Smooth muscle cell (in vitro differentiated cells): ENCODE measurements at regions not wholly inside any gene's neighbourhood (a gene's known extent, or its start where the extent isn't known, plus 50 kb on each side); places are given as distances from the start of the nearest gene placed in this dataset.

Source experiments
- DNase-seq: peaks from one replicate; lab custom pipeline; 2025; ENCODE audit not compliant: unreplicated experiment; lab: John Stamatoyannopoulos, UW
- H2AFZ ChIP-seq: fragments of 200-600 bp; sonication (generic); 2 replicates; pipeline ENCODE4 v1.6.0; 2016; ENCODE audit warnings: antibody characterized with exemption, low read depth, mild to moderate bottlenecking
- H3F3A ChIP-seq: fragments of 200-600 bp; sonication (generic); 2 replicates; pipeline ENCODE4 v1.6.0; 2017; ENCODE audit warnings: antibody characterized with exemption, low read depth
- H3K27ac ChIP-seq: fragments of 200-600 bp; sonication (generic); 2 replicates; pipeline ENCODE4 v1.5.1; 2016; ENCODE audit warnings: low read depth, mild to moderate bottlenecking
- H3K27me3 ChIP-seq: fragments of 200-600 bp; sonication (generic); 2 replicates; pipeline ENCODE4 v1.6.1; 2016; ENCODE audit warnings: low read depth, mild to moderate bottlenecking
- H3K36me3 ChIP-seq: fragments of 200-600 bp; sonication (generic); 2 replicates; pipeline ENCODE4 v1.5.1; 2016; ENCODE audit warnings: low read depth
- H3K4me1 ChIP-seq: fragments of 200-600 bp; sonication (generic); 2 replicates; pipeline ENCODE4 v1.5.1; 2016; ENCODE audit warnings: low read depth
- H3K4me2 ChIP-seq: fragments of 200-600 bp; sonication (generic); 2 replicates; pipeline ENCODE4 v1.6.0; 2016; ENCODE audit warnings: mild to moderate bottlenecking
- H3K4me3 ChIP-seq: fragments of 200-600 bp; sonication (generic); 2 replicates; pipeline ENCODE4 v1.5.1; 2016; ENCODE audit warnings: mild to moderate bottlenecking
- H3K79me2 ChIP-seq: fragments of 200-600 bp; sonication (generic); 2 replicates; pipeline ENCODE4 v1.6.0; 2016; ENCODE audit warnings: low read depth, mild to moderate bottlenecking
- H3K9ac ChIP-seq: fragments of 200-600 bp; sonication (generic); 2 replicates; pipeline ENCODE4 v1.6.0; 2016; ENCODE audit warnings: low read depth
- H3K9me3 ChIP-seq: fragments of 200-600 bp; sonication (generic); replicated peaks from 2 replicates; pipeline ENCODE4 v1.5.1; 2016; ENCODE audit warnings: low read depth
- H4K20me1 ChIP-seq: fragments of 200-600 bp; sonication (generic); 2 replicates; pipeline ENCODE4 v1.6.0; 2016; ENCODE audit warnings: low read depth
- CTCF ChIP-seq: fragments of 200-600 bp; sonication (generic); IDR thresholded peaks from 2 replicates; pipeline ENCODE4 v1.5.1; 2017; ENCODE audit warnings: borderline replicate concordance, mild to moderate bottlenecking, antibody characterized with exemption; ENCODE audit not compliant: insufficient read depth, poor library complexity, severe bottlenecking
- WGBS: methylation state at CpG from one replicate; pipeline ENCODE4 v1.1.7; 2016; ENCODE audit warnings: low lambda C conversion rate; 5-methylcytosine and 5-hydroxymethylcytosine counted together

- TF ChIP-seq CTCF = no peak
- Histone ChIP-seq H3K4me1 (no peaks in the 10 kb centered on the region), H3K9ac (no peak overlapping the region), H3K36me3 (no peaks in the 10 kb centered on the region), H3K9me3 (no peaks in the 10 kb centered on the region), H3K4me3 (no peak overlapping the region), H2AFZ (no peak overlapping the region), H3F3A (no peaks in the 10 kb centered on the region), H3K79me2 (no peaks in the 10 kb centered on the region), H3K27ac (no peak overlapping the region), H3K27me3 (no peaks in the 10 kb centered on the region), H3K4me2 (no peak overlapping the region), H4K20me1 (no peaks in the 10 kb centered on the region)
- DNase-seq = no peak
Observed at GRCh38 chr5:164466033-164466432, 960.6 kb downstream of the MAT2B start.

GRCh38 chr5:164470312-164470711 lies 964.9 kb downstream of the MAT2B start:
- Histone ChIP-seq H3K27ac (no peak overlapping the region), H3K4me1 (no peaks in the 10 kb centered on the region), H3K27me3 (no peaks in the 10 kb centered on the region), H3K4me2 (no peak overlapping the region), H3K4me3 (no peak overlapping the region), H3K9me3 (no peaks in the 10 kb centered on the region), H3K36me3 (no peaks in the 10 kb centered on the region), H3K9ac (no peak overlapping the region), H4K20me1 (no peaks in the 10 kb centered on the region), H3F3A (no peaks in the 10 kb centered on the region), H2AFZ (no peak overlapping the region), H3K79me2 (no peaks in the 10 kb centered on the region)
- no peak for DNase-seq
- WGBS = 41% methylated on average over 1 of the region's 1 CpG
- TF ChIP-seq CTCF = no peak

GRCh38 chr5:164472165-164472564 lies 966.7 kb downstream of the MAT2B start:
- Histone ChIP-seq H3K4me1 (no peaks in the 10 kb centered on the region), H3F3A (no peaks in the 10 kb centered on the region), H3K4me3 (no peak overlapping the region), H3K79me2 (no peaks in the 10 kb centered on the region), H3K4me2 (no peak overlapping the region), H3K27ac (no peak overlapping the region), H3K27me3 (no peaks in the 10 kb centered on the region), H2AFZ (no peak overlapping the region), H3K9me3 (no peaks in the 10 kb centered on the region), H3K9ac (no peak overlapping the region), H3K36me3 (no peaks in the 10 kb centered on the region), H4K20me1 (no peaks in the 10 kb centered on the region)
- no peak for DNase-seq
- no peak for TF ChIP-seq CTCF
- 65% methylated on average over 1 of the region's 1 CpG for WGBS

GRCh38 chr5:164475339-164475977 lies 970.0 kb downstream of the MAT2B start:
- H3K4me1 ChIP-seq = no peaks in the 10 kb centered on the region
- no peaks in the 10 kb centered on the region for H3K36me3 ChIP-seq
- H3F3A ChIP-seq = no peaks in the 10 kb centered on the region
- no peak overlapping the region for H3K9ac ChIP-seq
- no peak overlapping the region for H3K4me2 ChIP-seq
- H3K4me3 ChIP-seq = no peak overlapping the region
- no peaks in the 10 kb centered on the region for H3K9me3 ChIP-seq
- no peak for DNase-seq
- H3K79me2 ChIP-seq = no peaks in the 10 kb centered on the region
- no peaks in the 10 kb centered on the region for H3K27me3 ChIP-seq
- WGBS = 83% methylated on average over 3 of the region's 3 CpGs
- H2AFZ ChIP-seq = no peak overlapping the region
- TF ChIP-seq CTCF = peak; percentile 52
- no peak overlapping the region for H3K27ac ChIP-seq
- H4K20me1 ChIP-seq = no peaks in the 10 kb centered on the region
